ENCODE measurements at regions not wholly inside any gene's neighbourhood (a gene's known extent, or its start where the extent isn't known, plus 50 kb on each side); places are given as distances from the start of the nearest gene placed in this dataset.

- WGBS (ENCODE audit: insufficient coverage, low lambda C conversion rate): no CpG with 5 or more reads among the region's 12 CpGs
- H3K36me3 ChIP-seq (ENCODE audit: control insufficient read depth, insufficient read depth, low read length): no peaks in the 10 kb centered on the region
- peak; percentile 85 to 90 for DNase-seq
- no peaks in the 10 kb centered on the region for H3K27me3 ChIP-seq (ENCODE audit: control insufficient read depth, insufficient read depth, low read length)
- H3K4me3 ChIP-seq (ENCODE audit: low read length): no peak overlapping the region
- no peaks in the 10 kb centered on the region for H3K9me3 ChIP-seq (ENCODE audit: control insufficient read depth, low read depth, low read length)
- peaks cover 21% of the 10 kb centered on the region for H3K4me1 ChIP-seq (ENCODE audit: control insufficient read depth, insufficient read depth, low read length)
- H3K27ac ChIP-seq (ENCODE audit: low read length): peak overlapping the region; percentile 87
Observed at GRCh38 chr2:236731767-236732580, 162.3 kb downstream of the ACKR3 start.

DNA sequence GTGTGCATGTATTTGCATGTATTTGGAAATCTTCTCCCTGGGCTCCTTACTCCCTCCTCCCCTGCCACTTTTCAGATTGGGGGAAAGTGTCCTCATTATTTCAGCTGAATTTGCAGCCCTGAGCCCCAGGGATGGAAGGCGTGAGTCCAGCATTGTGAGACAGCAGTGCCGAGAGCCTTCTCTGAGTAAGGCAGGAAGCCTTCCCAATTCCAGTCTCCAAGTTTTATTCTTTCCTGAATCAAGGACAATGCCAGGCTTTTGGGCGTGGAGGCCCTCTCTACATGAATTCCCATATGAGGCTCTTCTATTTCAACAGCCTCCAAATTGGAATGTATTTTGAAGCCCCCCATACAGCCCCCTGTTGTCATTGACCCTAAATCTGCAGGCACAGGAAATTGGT is 163.5 kb downstream of the ACKR3 start:
- H3K36me3 ChIP-seq (ENCODE audit: control insufficient read depth, insufficient read depth, low read length): no peaks in the 10 kb centered on the region
- DNase-seq: no peak
- H3K27ac ChIP-seq (ENCODE audit: low read length): no peak overlapping the region
- WGBS (ENCODE audit: insufficient coverage, low lambda C conversion rate): 80% methylated on average over 1 of the region's 3 CpGs
- H3K27me3 ChIP-seq (ENCODE audit: control insufficient read depth, insufficient read depth, low read length): no peaks in the 10 kb centered on the region
- no peaks in the 10 kb centered on the region for H3K9me3 ChIP-seq (ENCODE audit: control insufficient read depth, low read depth, low read length)
- H3K4me3 ChIP-seq (ENCODE audit: low read length): no peak overlapping the region
- peaks cover 21% of the 10 kb centered on the region for H3K4me1 ChIP-seq (ENCODE audit: control insufficient read depth, insufficient read depth, low read length)

DNA sequence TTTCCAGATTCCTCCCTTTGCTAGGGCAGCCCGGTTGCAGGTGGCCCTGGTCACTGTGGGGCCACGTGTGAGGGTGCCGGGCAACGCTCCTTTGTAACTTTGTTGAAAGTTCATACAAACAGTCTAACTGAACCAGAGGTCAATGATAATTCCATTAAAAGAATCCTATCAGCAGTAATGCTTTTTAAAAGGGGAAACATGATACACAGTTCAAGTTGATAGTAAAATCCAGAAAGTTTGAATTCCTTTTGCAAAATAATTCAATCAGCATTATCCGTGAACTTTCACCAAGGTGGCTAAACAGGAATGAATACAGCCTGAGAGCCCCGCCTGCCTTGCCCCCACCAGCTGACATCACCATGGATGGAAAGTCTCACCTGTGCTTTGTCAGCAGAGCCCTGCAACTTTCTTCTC is 166.2 kb downstream of the ACKR3 start:
- WGBS (ENCODE audit: insufficient coverage, low lambda C conversion rate): no CpG with 5 or more reads among the region's 6 CpGs
- Histone ChIP-seq H3K9me3 (ENCODE audit: control insufficient read depth, low read depth, low read length) (no peaks in the 10 kb centered on the region), H3K36me3 (ENCODE audit: control insufficient read depth, insufficient read depth, low read length) (no peaks in the 10 kb centered on the region), H3K4me1 (ENCODE audit: control insufficient read depth, insufficient read depth, low read length) (peaks cover 21% of the 10 kb centered on the region), H3K27ac (ENCODE audit: low read length) (peak overlapping the region; percentile 57), H3K27me3 (ENCODE audit: control insufficient read depth, insufficient read depth, low read length) (no peaks in the 10 kb centered on the region), H3K4me3 (ENCODE audit: low read length) (no peak overlapping the region)
- peak; percentile 72 to 82 for DNase-seq

DNA sequence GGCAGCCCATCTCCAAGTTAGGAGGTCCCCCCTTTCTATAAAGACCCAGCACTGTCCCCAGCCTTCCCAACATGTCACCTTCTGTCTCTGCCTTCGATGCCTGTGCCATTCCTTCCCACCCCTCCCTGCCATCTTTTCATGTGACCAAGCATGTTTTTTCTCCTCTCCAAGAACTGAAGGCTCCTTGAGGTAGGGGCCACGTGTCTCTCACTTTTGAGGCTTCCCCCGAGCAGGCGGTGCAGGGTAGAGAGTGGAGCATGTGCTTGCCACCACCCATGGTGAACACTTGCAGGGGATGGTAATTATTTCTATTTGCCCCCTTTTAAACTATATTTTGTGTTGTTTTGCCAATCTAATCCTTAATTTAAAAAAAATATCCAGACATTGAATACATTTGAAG is 168.4 kb downstream of the ACKR3 start:
- H3K36me3 ChIP-seq (ENCODE audit: control insufficient read depth, insufficient read depth, low read length): no peaks in the 10 kb centered on the region
- no peak overlapping the region for H3K4me3 ChIP-seq (ENCODE audit: low read length)
- no peaks in the 10 kb centered on the region for H3K27me3 ChIP-seq (ENCODE audit: control insufficient read depth, insufficient read depth, low read length)
- WGBS (ENCODE audit: insufficient coverage, low lambda C conversion rate): 100% methylated on average over 1 of the region's 4 CpGs
- H3K4me1 ChIP-seq (ENCODE audit: control insufficient read depth, insufficient read depth, low read length): peaks cover 10% of the 10 kb centered on the region
- no peak for DNase-seq
- no peaks in the 10 kb centered on the region for H3K9me3 ChIP-seq (ENCODE audit: control insufficient read depth, low read depth, low read length)
- H3K27ac ChIP-seq (ENCODE audit: low read length): no peak overlapping the region

DNA sequence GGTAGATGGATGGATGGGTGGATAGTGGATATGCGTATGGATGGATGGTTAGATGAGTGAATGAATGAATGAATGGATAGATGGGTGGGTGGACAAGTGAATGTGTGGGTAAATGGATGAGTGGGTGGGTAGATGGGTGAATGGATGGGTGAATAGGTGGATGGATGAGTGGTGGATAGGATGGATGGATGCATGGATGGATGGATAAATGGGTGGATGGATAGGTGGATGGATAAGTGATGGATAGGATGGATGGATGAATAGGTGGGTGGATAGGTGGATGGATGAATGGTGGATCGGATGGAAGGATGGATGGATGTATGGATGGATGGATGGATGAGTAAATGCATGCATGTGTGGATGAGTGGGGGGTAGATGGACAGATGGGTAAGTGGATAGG is 169.3 kb downstream of the ACKR3 start:
- H3K4me3 ChIP-seq (ENCODE audit: low read length): no peak overlapping the region
- peaks cover 10% of the 10 kb centered on the region for H3K4me1 ChIP-seq (ENCODE audit: control insufficient read depth, insufficient read depth, low read length)
- no peak overlapping the region for H3K27ac ChIP-seq (ENCODE audit: low read length)
- H3K9me3 ChIP-seq (ENCODE audit: control insufficient read depth, low read depth, low read length): no peaks in the 10 kb centered on the region
- no peaks in the 10 kb centered on the region for H3K27me3 ChIP-seq (ENCODE audit: control insufficient read depth, insufficient read depth, low read length)
- no peaks in the 10 kb centered on the region for H3K36me3 ChIP-seq (ENCODE audit: control insufficient read depth, insufficient read depth, low read length)
- 100% methylated on average over 2 of the region's 2 CpGs for WGBS (ENCODE audit: insufficient coverage, low lambda C conversion rate)
- no peak for DNase-seq

DNA sequence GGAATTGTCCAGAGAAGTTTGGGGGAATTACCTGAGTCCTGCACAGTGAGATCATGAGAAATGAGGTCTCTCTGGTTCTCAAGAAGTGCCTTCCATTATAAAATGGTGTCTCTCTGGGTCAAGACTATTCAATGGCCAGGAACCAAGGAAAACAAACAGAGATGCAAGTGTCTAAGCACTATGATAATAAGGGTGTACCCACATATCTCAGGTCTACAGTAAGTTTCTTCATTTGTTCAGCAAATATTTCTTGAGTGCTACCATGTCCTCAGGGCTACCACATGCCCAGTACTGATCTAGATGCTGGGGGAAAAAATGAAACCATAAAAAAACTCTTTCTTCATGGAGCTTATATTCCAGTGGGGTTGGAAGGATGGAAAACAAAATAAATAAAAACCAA is 170.0 kb downstream of the ACKR3 start:
- no peaks in the 10 kb centered on the region for H3K36me3 ChIP-seq (ENCODE audit: control insufficient read depth, insufficient read depth, low read length)
- H3K4me3 ChIP-seq (ENCODE audit: low read length): no peak overlapping the region
- no peak for DNase-seq
- peaks cover 10% of the 10 kb centered on the region for H3K4me1 ChIP-seq (ENCODE audit: control insufficient read depth, insufficient read depth, low read length)
- no peaks in the 10 kb centered on the region for H3K9me3 ChIP-seq (ENCODE audit: control insufficient read depth, low read depth, low read length)
- H3K27ac ChIP-seq (ENCODE audit: low read length): no peak overlapping the region
- H3K27me3 ChIP-seq (ENCODE audit: control insufficient read depth, insufficient read depth, low read length): no peaks in the 10 kb centered on the region

- Histone ChIP-seq H3K27me3 (ENCODE audit: control insufficient read depth, insufficient read depth, low read length) (no peaks in the 10 kb centered on the region), H3K27ac (ENCODE audit: low read length) (no peak overlapping the region), H3K4me3 (ENCODE audit: low read length) (no peak overlapping the region), H3K36me3 (ENCODE audit: control insufficient read depth, insufficient read depth, low read length) (no peaks in the 10 kb centered on the region), H3K4me1 (ENCODE audit: control insufficient read depth, insufficient read depth, low read length) (peaks cover 8% of the 10 kb centered on the region), H3K9me3 (ENCODE audit: control insufficient read depth, low read depth, low read length) (no peaks in the 10 kb centered on the region)
- DNase-seq: no peak
- WGBS (ENCODE audit: insufficient coverage, low lambda C conversion rate): no CpG with 5 or more reads among the region's 7 CpGs
Observed at GRCh38 chr2:236740506-236740905, 170.9 kb downstream of the ACKR3 start.

DNA sequence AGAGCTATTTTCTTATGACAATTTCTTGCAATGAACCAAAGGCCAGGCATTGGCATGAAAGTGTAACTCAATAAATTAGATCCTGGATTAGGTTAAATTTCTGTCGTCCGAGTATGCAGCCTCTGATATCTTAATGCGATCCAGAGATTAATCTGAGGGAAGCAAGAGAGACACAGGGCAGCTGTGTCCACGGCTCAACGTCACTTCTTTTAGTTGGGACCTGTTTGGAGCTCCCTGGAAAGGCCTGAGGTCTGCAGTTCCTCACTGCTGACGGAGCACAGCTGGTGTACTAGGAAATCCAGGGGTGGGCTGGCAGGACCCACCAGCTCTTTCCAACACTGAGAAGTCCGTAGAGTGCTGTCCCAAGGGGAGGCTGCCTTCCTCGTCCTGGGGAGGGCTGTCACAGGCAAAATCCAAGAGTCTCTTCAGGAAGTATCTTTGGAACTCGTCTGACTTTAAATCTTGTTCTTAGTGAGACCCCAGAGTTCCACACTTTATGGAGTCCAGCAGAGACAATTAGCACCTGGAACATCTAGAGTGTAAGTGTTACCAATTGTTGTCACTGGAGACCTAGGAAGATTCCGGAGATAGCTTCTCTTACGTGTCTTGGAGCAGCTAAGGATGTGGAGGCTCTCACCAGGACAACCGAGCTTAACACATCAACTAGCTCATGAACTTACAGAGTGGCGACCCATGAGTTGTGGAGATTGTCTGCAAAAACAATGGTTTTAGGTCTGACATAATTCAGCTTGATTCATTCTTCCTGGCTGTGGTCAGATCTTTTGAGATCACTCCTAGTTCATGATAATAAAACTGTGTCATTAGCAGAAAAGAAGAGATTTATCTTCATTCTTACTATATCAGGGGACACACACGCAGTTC is 173.7 kb downstream of the ACKR3 start:
- WGBS (ENCODE audit: insufficient coverage, low lambda C conversion rate): no CpG with 5 or more reads among the region's 14 CpGs
- no peak for DNase-seq

DNA sequence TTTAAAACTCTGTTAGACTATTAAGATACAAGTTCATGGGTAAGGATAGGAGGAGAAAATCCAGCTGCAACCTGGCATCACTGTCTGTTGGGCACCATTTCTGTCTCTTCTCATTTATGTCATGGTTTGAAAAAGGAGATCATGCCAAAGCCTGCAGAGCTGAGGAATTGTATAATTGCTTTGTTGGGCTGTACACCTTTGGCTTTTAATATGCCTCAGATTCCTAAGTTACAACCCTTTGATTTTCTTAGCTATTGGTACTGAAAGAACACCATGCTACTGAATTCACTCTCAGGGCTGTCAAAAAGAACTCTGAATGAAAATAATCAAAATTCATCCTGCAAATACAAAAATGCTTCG is 174.3 kb downstream of the ACKR3 start:
- 80% methylated on average over 1 of the region's 1 CpG for WGBS (ENCODE audit: insufficient coverage, low lambda C conversion rate)
- Histone ChIP-seq H3K9me3 (ENCODE audit: control insufficient read depth, low read depth, low read length) (no peaks in the 10 kb centered on the region), H3K4me1 (ENCODE audit: control insufficient read depth, insufficient read depth, low read length) (no peaks in the 10 kb centered on the region), H3K4me3 (ENCODE audit: low read length) (no peak overlapping the region), H3K27me3 (ENCODE audit: control insufficient read depth, insufficient read depth, low read length) (no peaks in the 10 kb centered on the region), H3K27ac (ENCODE audit: low read length) (no peak overlapping the region), H3K36me3 (ENCODE audit: control insufficient read depth, insufficient read depth, low read length) (no peaks in the 10 kb centered on the region)
- DNase-seq: no peak

More for the DNA sequence above, 173.7 kb downstream of the ACKR3 start:
- no peaks in the 10 kb centered on the region for H3K9me3 ChIP-seq (ENCODE audit: control insufficient read depth, low read depth, low read length)
- no peaks in the 10 kb centered on the region for H3K27me3 ChIP-seq (ENCODE audit: control insufficient read depth, insufficient read depth, low read length)
- no peaks in the 10 kb centered on the region for H3K36me3 ChIP-seq (ENCODE audit: control insufficient read depth, insufficient read depth, low read length)
- H3K4me1 ChIP-seq (ENCODE audit: control insufficient read depth, insufficient read depth, low read length): no peaks in the 10 kb centered on the region
- no peak overlapping the region for H3K27ac ChIP-seq (ENCODE audit: low read length)
- H3K4me3 ChIP-seq (ENCODE audit: low read length): no peak overlapping the region

- no peaks in the 10 kb centered on the region for H3K36me3 ChIP-seq (ENCODE audit: control insufficient read depth, insufficient read depth, low read length)
- DNase-seq: peak in 1 of 2 donors; percentile 21
- H3K4me1 ChIP-seq (ENCODE audit: control insufficient read depth, insufficient read depth, low read length): no peaks in the 10 kb centered on the region
- H3K9me3 ChIP-seq (ENCODE audit: control insufficient read depth, low read depth, low read length): no peaks in the 10 kb centered on the region
- H3K27me3 ChIP-seq (ENCODE audit: control insufficient read depth, insufficient read depth, low read length): no peaks in the 10 kb centered on the region
- H3K27ac ChIP-seq (ENCODE audit: low read length): no peak overlapping the region
- 60% methylated on average over 1 of the region's 6 CpGs for WGBS (ENCODE audit: insufficient coverage, low lambda C conversion rate)
- H3K4me3 ChIP-seq (ENCODE audit: low read length): no peak overlapping the region
Observed at GRCh38 chr2:236744281-236744705, 174.7 kb downstream of the ACKR3 start.
